Ovary (tissue), 3 donors: ENCODE measurements at regions not wholly inside any gene's neighbourhood (a gene's known extent, or its start where the extent isn't known, plus 50 kb on each side); places are given as distances from the start of the nearest gene placed in this dataset.

Experiments used
- CTCF ChIP-seq, 3 donors: fragments of 450-650 bp in 2 of 3; fragments of 200-600 bp in 1 of 3; IDR thresholded peaks; one replicate each; pipeline versions ENCODE4 v1.5.1 to v1.8.0; 2016 to 2022; ENCODE audit warnings: antibody characterized with exemption in 3 of 3, mild to moderate bottlenecking in 1 of 3
- POLR2A ChIP-seq: fragments of 450-650 bp; IDR thresholded peaks from one replicate; pipeline ENCODE4 v1.6.1; 2017; ENCODE audit warnings: antibody characterized with exemption, mild to moderate bottlenecking, moderate library complexity
- donor health status: DM: no; HTN: no; CAD: no.

GRCh38 chr2:217049422-217049821, 189.6 kb upstream of the TNP1 start:
- TF ChIP-seq CTCF (IDR thresholded peaks at IDR 0.05) (no peak), POLR2A (no peak)
